SK-N-SH (cell line): ENCODE measurements at regions not wholly inside any gene's neighbourhood (a gene's known extent, or its start where the extent isn't known, plus 50 kb on each side); places are given as distances from the start of the nearest gene placed in this dataset.

ENCODE experiments used
- CTCF ChIA-PET: fragments of 300-600, 350-600 bp; formaldehyde crosslinking; extraction: SDS; loops from one replicate; lab custom pipeline; 2021; lab: Yijun Ruan, JAX
- POLR2A ChIA-PET: fragments of 350-600 bp; sonication (Branson Sonifier 250); formaldehyde crosslinking; extraction: SDS; loops from one replicate; lab custom pipeline; 2020; ENCODE audit warnings: antibody characterized with exemption, inconsistent platforms; lab: Yijun Ruan, JAX
- DNase-seq: peaks from one replicate; pipeline ENCODE4 v3.0.0; 2012
- H2AFZ ChIP-seq: fragments of 200-600 bp; sonication (generic); 2 replicates; pipeline ENCODE4 v1.8.1; 2016; ENCODE audit warnings: antibody characterized with exemption, mild to moderate bottlenecking, low read depth
- H3F3A ChIP-seq: fragments of 200-600 bp; sonication (generic); replicated peaks from 2 replicates; pipeline ENCODE3; 2016; ENCODE audit warnings: antibody characterized with exemption, mild to moderate bottlenecking; ENCODE audit not compliant: insufficient read depth
- H3K27ac ChIP-seq, 2 experiments: fragments of 200-500 bp in 1 of 2; fragments of 200-600 bp in 1 of 2; sonication (Bioruptor generic) in 1 of 2; sonication (generic), shearing (Covaris generic) in 1 of 2; 2 replicates each; pipeline versions ENCODE4 v1.5.1 to v1.6.1; 2014 to 2016; ENCODE audit warnings: low read depth in 2 of 2, inconsistent platforms in 1 of 2, low read length in 1 of 2, mild to moderate bottlenecking in 1 of 2, mixed read lengths in 1 of 2
- H3K27me3 ChIP-seq: fragments of 200-600 bp; sonication (generic), shearing (Covaris generic); 2 replicates; pipeline ENCODE4 v1.6.1; 2016; ENCODE audit warnings: mixed run types; ENCODE audit not compliant: insufficient read depth
- H3K36me3 ChIP-seq, 2 experiments: fragments of 200-500 bp in 1 of 2; fragments of 200-600 bp in 1 of 2; sonication (Bioruptor generic) in 1 of 2; sonication (generic) in 1 of 2; replicated peaks in 1 of 2; 2 replicates each; pipeline versions ENCODE3 to v1.5.1; 2014 to 2016; ENCODE audit warnings: low read length in 1 of 2, mild to moderate bottlenecking in 1 of 2; ENCODE audit not compliant: insufficient read depth in 2 of 2, control insufficient read depth in 1 of 2
- H3K4me1 ChIP-seq, 2 experiments: fragments of 200-500 bp in 1 of 2; fragments of 200-600 bp in 1 of 2; sonication (Bioruptor generic) in 1 of 2; sonication (generic), shearing (Covaris generic) in 1 of 2; 2 replicates each; pipeline versions ENCODE4 v1.5.1 to v1.6.1; 2014 to 2016; ENCODE audit warnings: low read depth in 1 of 2, low read length in 1 of 2, mixed run types in 1 of 2; ENCODE audit not compliant: insufficient read depth in 2 of 2, control insufficient read depth in 1 of 2
- H3K4me2 ChIP-seq: fragments of 200-600 bp; sonication (generic), shearing (Covaris generic); 2 replicates; pipeline ENCODE4 v1.6.1; 2017; ENCODE audit warnings: mixed run types
- H3K4me3 ChIP-seq, 2 experiments: fragments of 200-500 bp in 1 of 2; fragments of 200-600 bp in 1 of 2; sonication (Bioruptor generic) in 1 of 2; sonication (generic), shearing (Covaris generic) in 1 of 2; 2 replicates each; pipeline versions ENCODE4 v1.5.1 to v1.8.1; 2014 to 2016; ENCODE audit warnings: low read depth in 2 of 2, inconsistent platforms in 1 of 2, low read length in 1 of 2, mild to moderate bottlenecking in 1 of 2, mixed read lengths in 1 of 2, moderate library complexity in 1 of 2
- H3K79me2 ChIP-seq: fragments of 200-600 bp; sonication (generic); 2 replicates; pipeline ENCODE4 v1.8.1; 2017; ENCODE audit warnings: mild to moderate bottlenecking; ENCODE audit not compliant: insufficient read depth
- H3K9ac ChIP-seq: fragments of 200-600 bp; sonication (generic); 2 replicates; pipeline ENCODE4 v1.6.1; 2017; ENCODE audit warnings: mixed run types
- H3K9me2 ChIP-seq: fragments of 200-600 bp; sonication (generic); 2 replicates; pipeline ENCODE4 v1.6.1; 2017; ENCODE audit warnings: mixed run types
- H3K9me3 ChIP-seq: fragments of 200-600 bp; sonication (generic); 2 replicates; pipeline ENCODE4 v1.6.1; 2017; ENCODE audit warnings: mixed run types, mild to moderate bottlenecking, moderate library complexity
- H4K20me1 ChIP-seq: fragments of 200-600 bp; sonication (generic); 2 replicates; pipeline ENCODE4 v1.6.1; 2017; ENCODE audit warnings: mild to moderate bottlenecking, mixed run types; ENCODE audit not compliant: insufficient read depth
- CTCF ChIP-seq: fragments of 200-600 bp; sonication (generic); IDR thresholded peaks from 2 replicates; pipeline ENCODE4 v1.6.1; 2017; ENCODE audit warnings: antibody characterized with exemption, mild to moderate bottlenecking, moderate library complexity
- ELF1 ChIP-seq: IDR thresholded peaks from 2 replicates; pipeline ENCODE4 v1.4.0; 2012
- EZH2phosphoT487 ChIP-seq: fragments of 200-600 bp; sonication (generic); IDR thresholded peaks from 2 replicates; pipeline ENCODE4 v1.6.1; 2017; ENCODE audit warnings: low read depth, mixed run types, mild to moderate bottlenecking, antibody characterized with exemption, moderate library complexity, borderline replicate concordance
- FOXJ3 ChIP-seq: sonication (generic); formaldehyde crosslinking; IDR thresholded peaks from 2 replicates; pipeline ENCODE4 v1.5.1; 2020; ENCODE audit warnings: mild to moderate bottlenecking, missing genetic modification reagents
- GABPA ChIP-seq: IDR thresholded peaks from 2 replicates; pipeline ENCODE4 v1.4.0; 2012; ENCODE audit warnings: low read depth, mild to moderate bottlenecking
- MAX ChIP-seq: IDR thresholded peaks from 2 replicates; pipeline ENCODE4 v1.4.0; 2012; ENCODE audit warnings: low read depth
- MEF2A ChIP-seq: IDR thresholded peaks from 2 replicates; pipeline ENCODE4 v1.4.0; 2012; ENCODE audit warnings: low read depth, borderline replicate concordance
- NFIC ChIP-seq: IDR thresholded peaks from 2 replicates; pipeline ENCODE4 v1.4.0; 2012; ENCODE audit warnings: borderline replicate concordance
- POLR2AphosphoS5 ChIP-seq: IDR thresholded peaks from 2 replicates; pipeline ENCODE4 v1.6.1; 2012; ENCODE audit warnings: low read depth, low read length
- RCOR1 ChIP-seq: fragments of 150-350 bp; IDR thresholded peaks from 2 replicates; pipeline ENCODE4 v1.6.1; 2017; ENCODE audit warnings: antibody characterized with exemption, low read length
- REST ChIP-seq: IDR thresholded peaks from 2 replicates; pipeline ENCODE4 v1.6.1; 2012; ENCODE audit warnings: mild to moderate bottlenecking, low read depth, low read length, moderate library complexity
- RFX5 ChIP-seq: IDR thresholded peaks from 2 replicates; pipeline ENCODE4 v1.6.1; 2012; ENCODE audit warnings: mild to moderate bottlenecking, improper control_type of control experiment, low read length
- SIN3A ChIP-seq: IDR thresholded peaks from 2 replicates; pipeline ENCODE4 v1.6.1; 2012; ENCODE audit warnings: low read depth, mild to moderate bottlenecking, low read length, moderate library complexity, borderline replicate concordance
- SMC3 ChIP-seq: IDR thresholded peaks from 2 replicates; pipeline ENCODE4 v1.6.1; 2012; ENCODE audit warnings: low read depth, low read length, improper control_type of control experiment
- TAF1 ChIP-seq: IDR thresholded peaks from 2 replicates; pipeline ENCODE4 v1.6.1; 2012; ENCODE audit warnings: low read depth, mild to moderate bottlenecking, low read length, moderate library complexity, borderline replicate concordance
- TCF12 ChIP-seq: IDR thresholded peaks from 2 replicates; pipeline ENCODE4 v1.4.0; 2012
- YY1 ChIP-seq: IDR thresholded peaks from 2 replicates; pipeline ENCODE4 v1.4.0; 2012; ENCODE audit warnings: low read depth, mild to moderate bottlenecking
- WGBS: methylation state at CpG from one replicate; pipeline ENCODE4 v1.1.6; 2017; ENCODE audit warnings: low lambda C conversion rate; 5-methylcytosine and 5-hydroxymethylcytosine counted together
- TF ChIP-seq, protein P1 (sequence below): IDR thresholded peaks from 2 replicates; pipeline ENCODE4 v1.4.0; 2012; ENCODE audit warnings: low read depth, borderline replicate concordance
- TF ChIP-seq, protein P2 (sequence below): fragments of 150-350 bp; IDR thresholded peaks from 2 replicates; pipeline ENCODE4 v1.6.1; 2016; ENCODE audit warnings: mild to moderate bottlenecking, low read depth, low read length
- TF ChIP-seq, protein P3 (sequence below): fragments of 150-350 bp; IDR thresholded peaks from 2 replicates; pipeline ENCODE4 v1.6.1; 2017; ENCODE audit warnings: antibody characterized with exemption, low read length, low read depth, borderline replicate concordance

- no peaks in the 10 kb centered on the region for H3K9me2 ChIP-seq
- H3K27me3 ChIP-seq: peaks cover 37% of the 10 kb centered on the region; the same call in 1 of the 2 replicates
- H3K4me1 ChIP-seq: no peaks in the 10 kb centered on the region
- no peaks in the 10 kb centered on the region for H4K20me1 ChIP-seq
- H3K9me3 ChIP-seq: no peaks in the 10 kb centered on the region
- WGBS: 65% methylated on average over 11 of the region's 12 CpGs
- no peaks in the 10 kb centered on the region for H3F3A ChIP-seq
- CTCF ChIA-PET: interaction anchor here (1.2 to 2.3 kb wide), 3 partner anchors 14 to 120 kb away, joined by 3 to 9 read pairs (median 8); no protein-coding TSS in a partner anchor
- H3K4me3 ChIP-seq: no peak overlapping the region
- POLR2A ChIA-PET: no interaction called here
- no peak for DNase-seq
- no peak overlapping the region for H3K9ac ChIP-seq
- no peak overlapping the region for H3K4me2 ChIP-seq
- no peaks in the 10 kb centered on the region for H3K79me2 ChIP-seq
- H3K36me3 ChIP-seq: no peaks in the 10 kb centered on the region
- no peak overlapping the region for H2AFZ ChIP-seq
- TF ChIP-seq YY1 (no peak), MAX (no peak), RCOR1 (no peak), SIN3A (no peak), TAF1 (no peak), TCF12 (no peak), ELF1 (no peak), MEF2A (no peak), EZH2phosphoT487 (no peak), FOXJ3 (CRISPR knock-in tag) (no peak), POLR2AphosphoS5 (no peak), NFIC (no peak), RFX5 (no peak), SMC3 (no peak), CTCF (no peak), GABPA (no peak), REST (no peak)
- TF ChIP-seq, protein P1, sequence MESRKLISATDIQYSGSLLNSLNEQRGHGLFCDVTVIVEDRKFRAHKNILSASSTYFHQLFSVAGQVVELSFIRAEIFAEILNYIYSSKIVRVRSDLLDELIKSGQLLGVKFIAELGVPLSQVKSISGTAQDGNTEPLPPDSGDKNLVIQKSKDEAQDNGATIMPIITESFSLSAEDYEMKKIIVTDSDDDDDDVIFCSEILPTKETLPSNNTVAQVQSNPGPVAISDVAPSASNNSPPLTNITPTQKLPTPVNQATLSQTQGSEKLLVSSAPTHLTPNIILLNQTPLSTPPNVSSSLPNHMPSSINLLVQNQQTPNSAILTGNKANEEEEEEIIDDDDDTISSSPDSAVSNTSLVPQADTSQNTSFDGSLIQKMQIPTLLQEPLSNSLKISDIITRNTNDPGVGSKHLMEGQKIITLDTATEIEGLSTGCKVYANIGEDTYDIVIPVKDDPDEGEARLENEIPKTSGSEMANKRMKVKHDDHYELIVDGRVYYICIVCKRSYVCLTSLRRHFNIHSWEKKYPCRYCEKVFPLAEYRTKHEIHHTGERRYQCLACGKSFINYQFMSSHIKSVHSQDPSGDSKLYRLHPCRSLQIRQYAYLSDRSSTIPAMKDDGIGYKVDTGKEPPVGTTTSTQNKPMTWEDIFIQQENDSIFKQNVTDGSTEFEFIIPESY: no peak
- TF ChIP-seq, protein P2, sequence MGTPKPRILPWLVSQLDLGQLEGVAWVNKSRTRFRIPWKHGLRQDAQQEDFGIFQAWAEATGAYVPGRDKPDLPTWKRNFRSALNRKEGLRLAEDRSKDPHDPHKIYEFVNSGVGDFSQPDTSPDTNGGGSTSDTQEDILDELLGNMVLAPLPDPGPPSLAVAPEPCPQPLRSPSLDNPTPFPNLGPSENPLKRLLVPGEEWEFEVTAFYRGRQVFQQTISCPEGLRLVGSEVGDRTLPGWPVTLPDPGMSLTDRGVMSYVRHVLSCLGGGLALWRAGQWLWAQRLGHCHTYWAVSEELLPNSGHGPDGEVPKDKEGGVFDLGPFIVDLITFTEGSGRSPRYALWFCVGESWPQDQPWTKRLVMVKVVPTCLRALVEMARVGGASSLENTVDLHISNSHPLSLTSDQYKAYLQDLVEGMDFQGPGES: no peak
- TF ChIP-seq, protein P3, sequence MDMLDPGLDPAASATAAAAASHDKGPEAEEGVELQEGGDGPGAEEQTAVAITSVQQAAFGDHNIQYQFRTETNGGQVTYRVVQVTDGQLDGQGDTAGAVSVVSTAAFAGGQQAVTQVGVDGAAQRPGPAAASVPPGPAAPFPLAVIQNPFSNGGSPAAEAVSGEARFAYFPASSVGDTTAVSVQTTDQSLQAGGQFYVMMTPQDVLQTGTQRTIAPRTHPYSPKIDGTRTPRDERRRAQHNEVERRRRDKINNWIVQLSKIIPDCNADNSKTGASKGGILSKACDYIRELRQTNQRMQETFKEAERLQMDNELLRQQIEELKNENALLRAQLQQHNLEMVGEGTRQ: no peak
- no peak overlapping the region for H3K27ac ChIP-seq
Measured at GRCh38 chr10:100623521-100624230, 87.9 kb downstream of the HIF1AN start.
